Ishikawa (cell line): ENCODE measurements at regions not wholly inside any gene's neighbourhood (a gene's known extent, or its start where the extent isn't known, plus 50 kb on each side); places are given as distances from the start of the nearest gene placed in this dataset.

Experiments used
- TAF1 ChIP-seq: IDR thresholded peaks from 2 replicates; pipeline ENCODE4 v1.6.1; 2012; ENCODE audit warnings: low read depth, mild to moderate bottlenecking
- YY1 ChIP-seq: IDR thresholded peaks from 2 replicates; pipeline ENCODE4 v1.6.1; 2012; ENCODE audit warnings: low read depth

DNA sequence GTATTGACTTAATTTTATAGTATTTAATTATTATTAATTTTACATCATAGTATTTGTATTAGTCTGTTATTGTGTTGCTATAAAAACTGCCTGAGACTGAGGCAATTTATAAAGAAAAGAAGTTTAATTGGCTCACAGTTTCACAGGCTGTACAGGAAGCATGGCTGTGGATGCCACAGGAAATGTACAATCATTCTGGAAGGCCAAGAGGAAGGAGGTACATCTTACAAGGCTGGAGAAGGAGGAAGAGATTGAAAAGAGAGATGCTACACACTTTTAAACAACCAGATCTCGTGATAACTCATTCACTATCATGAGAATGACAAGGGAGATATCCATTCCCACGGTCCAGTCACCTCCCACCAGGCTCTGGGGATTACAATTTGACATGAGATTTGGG is 2019.4 kb upstream of the PIK3C3 start:
- TF ChIP-seq YY1 (no peak), TAF1 (no peak)
